DOHH2 (cell line): ENCODE measurements at regions not wholly inside any gene's neighbourhood (a gene's known extent, or its start where the extent isn't known, plus 50 kb on each side); places are given as distances from the start of the nearest gene placed in this dataset.

Experiments
- EZH2phosphoT487 ChIP-seq: fragments of 200-600 bp; sonication (generic); IDR thresholded peaks from 2 replicates; pipeline ENCODE4 v1.6.1; 2017; ENCODE audit warnings: borderline replicate concordance, mild to moderate bottlenecking, antibody characterized with exemption, low read length, moderate library complexity, mixed read lengths
- TF ChIP-seq, protein P1 (sequence below): fragments of 200-600 bp; sonication (generic); IDR thresholded peaks from one replicate; pipeline ENCODE4 v1.5.1; 2014; ENCODE audit warnings: antibody characterized with exemption, mild to moderate bottlenecking, low read depth, low read length; ENCODE audit not compliant: poor library complexity, severe bottlenecking

GRCh38 chr6:50555982-50556381 is 157.3 kb upstream of the TFAP2D start:
- TF ChIP-seq, protein P1, sequence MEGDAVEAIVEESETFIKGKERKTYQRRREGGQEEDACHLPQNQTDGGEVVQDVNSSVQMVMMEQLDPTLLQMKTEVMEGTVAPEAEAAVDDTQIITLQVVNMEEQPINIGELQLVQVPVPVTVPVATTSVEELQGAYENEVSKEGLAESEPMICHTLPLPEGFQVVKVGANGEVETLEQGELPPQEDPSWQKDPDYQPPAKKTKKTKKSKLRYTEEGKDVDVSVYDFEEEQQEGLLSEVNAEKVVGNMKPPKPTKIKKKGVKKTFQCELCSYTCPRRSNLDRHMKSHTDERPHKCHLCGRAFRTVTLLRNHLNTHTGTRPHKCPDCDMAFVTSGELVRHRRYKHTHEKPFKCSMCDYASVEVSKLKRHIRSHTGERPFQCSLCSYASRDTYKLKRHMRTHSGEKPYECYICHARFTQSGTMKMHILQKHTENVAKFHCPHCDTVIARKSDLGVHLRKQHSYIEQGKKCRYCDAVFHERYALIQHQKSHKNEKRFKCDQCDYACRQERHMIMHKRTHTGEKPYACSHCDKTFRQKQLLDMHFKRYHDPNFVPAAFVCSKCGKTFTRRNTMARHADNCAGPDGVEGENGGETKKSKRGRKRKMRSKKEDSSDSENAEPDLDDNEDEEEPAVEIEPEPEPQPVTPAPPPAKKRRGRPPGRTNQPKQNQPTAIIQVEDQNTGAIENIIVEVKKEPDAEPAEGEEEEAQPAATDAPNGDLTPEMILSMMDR: no peak
- TF ChIP-seq EZH2phosphoT487: no peak
